ENCODE measurements at regions not wholly inside any gene's neighbourhood (a gene's known extent, or its start where the extent isn't known, plus 50 kb on each side); places are given as distances from the start of the nearest gene placed in this dataset.

GRCh38 chr9:29389421-29389820 is 1816.1 kb upstream of the C9orf72 start:
- no peak for DNase-seq
- peaks cover 3% of the 10 kb centered on the region for H3K36me3 Mint-ChIP-seq (ENCODE audit: unreplicated experiment)

GRCh38 chr9:29390859-29391258 is 1817.6 kb upstream of the C9orf72 start:
- no peak overlapping the region for H3K4me3 Mint-ChIP-seq (ENCODE audit: unreplicated experiment)
- H3K27me3 Mint-ChIP-seq (ENCODE audit: unreplicated experiment) = no peaks in the 10 kb centered on the region
- H3K9me3 Mint-ChIP-seq (ENCODE audit: unreplicated experiment) = no peaks in the 10 kb centered on the region
- H3K27ac Mint-ChIP-seq (ENCODE audit: unreplicated experiment) = no peak overlapping the region
- H3K4me1 Mint-ChIP-seq (ENCODE audit: low read depth, unreplicated experiment) = no peaks in the 10 kb centered on the region
- H3K36me3 Mint-ChIP-seq (ENCODE audit: unreplicated experiment) = no peaks in the 10 kb centered on the region
- DNase-seq = no peak
- TF ChIP-seq, protein P1, sequence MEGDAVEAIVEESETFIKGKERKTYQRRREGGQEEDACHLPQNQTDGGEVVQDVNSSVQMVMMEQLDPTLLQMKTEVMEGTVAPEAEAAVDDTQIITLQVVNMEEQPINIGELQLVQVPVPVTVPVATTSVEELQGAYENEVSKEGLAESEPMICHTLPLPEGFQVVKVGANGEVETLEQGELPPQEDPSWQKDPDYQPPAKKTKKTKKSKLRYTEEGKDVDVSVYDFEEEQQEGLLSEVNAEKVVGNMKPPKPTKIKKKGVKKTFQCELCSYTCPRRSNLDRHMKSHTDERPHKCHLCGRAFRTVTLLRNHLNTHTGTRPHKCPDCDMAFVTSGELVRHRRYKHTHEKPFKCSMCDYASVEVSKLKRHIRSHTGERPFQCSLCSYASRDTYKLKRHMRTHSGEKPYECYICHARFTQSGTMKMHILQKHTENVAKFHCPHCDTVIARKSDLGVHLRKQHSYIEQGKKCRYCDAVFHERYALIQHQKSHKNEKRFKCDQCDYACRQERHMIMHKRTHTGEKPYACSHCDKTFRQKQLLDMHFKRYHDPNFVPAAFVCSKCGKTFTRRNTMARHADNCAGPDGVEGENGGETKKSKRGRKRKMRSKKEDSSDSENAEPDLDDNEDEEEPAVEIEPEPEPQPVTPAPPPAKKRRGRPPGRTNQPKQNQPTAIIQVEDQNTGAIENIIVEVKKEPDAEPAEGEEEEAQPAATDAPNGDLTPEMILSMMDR (IDR thresholded peaks at IDR 0.05; ENCODE audit: partially characterized antibody, unreplicated experiment) = no peak

More at GRCh38 chr9:29389421-29389820, 1816.1 kb upstream of the C9orf72 start:
- Mint-ChIP-seq H3K4me3 (ENCODE audit: unreplicated experiment) (no peak overlapping the region), H3K4me1 (ENCODE audit: low read depth, unreplicated experiment) (no peaks in the 10 kb centered on the region), H3K9me3 (ENCODE audit: unreplicated experiment) (no peaks in the 10 kb centered on the region), H3K27ac (ENCODE audit: unreplicated experiment) (no peak overlapping the region), H3K27me3 (ENCODE audit: unreplicated experiment) (no peaks in the 10 kb centered on the region)
- TF ChIP-seq, protein P1 (IDR thresholded peaks at IDR 0.05; ENCODE audit: partially characterized antibody, unreplicated experiment) = no peak

- H3K9me3 Mint-ChIP-seq (ENCODE audit: unreplicated experiment) = no peaks in the 10 kb centered on the region
- H3K27ac Mint-ChIP-seq (ENCODE audit: unreplicated experiment) = no peak overlapping the region
- H3K4me3 Mint-ChIP-seq (ENCODE audit: unreplicated experiment) = no peak overlapping the region
- no peak for DNase-seq
- H3K36me3 Mint-ChIP-seq (ENCODE audit: unreplicated experiment) = no peaks in the 10 kb centered on the region
- no peaks in the 10 kb centered on the region for H3K4me1 Mint-ChIP-seq (ENCODE audit: low read depth, unreplicated experiment)
- H3K27me3 Mint-ChIP-seq (ENCODE audit: unreplicated experiment) = no peaks in the 10 kb centered on the region
- TF ChIP-seq, protein P1 (IDR thresholded peaks at IDR 0.05; ENCODE audit: partially characterized antibody, unreplicated experiment) = no peak
These were observed 1819.8 kb upstream of the C9orf72 start for GRCh38 chr9:29393064-29393463.

- DNase-seq = no peak
- Mint-ChIP-seq H3K4me3 (ENCODE audit: unreplicated experiment) (no peak overlapping the region), H3K4me1 (ENCODE audit: low read depth, unreplicated experiment) (no peaks in the 10 kb centered on the region), H3K36me3 (ENCODE audit: unreplicated experiment) (no peaks in the 10 kb centered on the region), H3K27me3 (ENCODE audit: unreplicated experiment) (no peaks in the 10 kb centered on the region), H3K27ac (ENCODE audit: unreplicated experiment) (no peak overlapping the region), H3K9me3 (ENCODE audit: unreplicated experiment) (no peaks in the 10 kb centered on the region)
- TF ChIP-seq, protein P1 (IDR thresholded peaks at IDR 0.05; ENCODE audit: partially characterized antibody, unreplicated experiment) = no peak
These were observed 1821.6 kb upstream of the C9orf72 start for GRCh38 chr9:29394855-29395254.

GRCh38 chr9:29397148-29397547 is 1823.9 kb upstream of the C9orf72 start:
- H3K9me3 Mint-ChIP-seq (ENCODE audit: unreplicated experiment) = no peaks in the 10 kb centered on the region
- TF ChIP-seq, protein P1 (IDR thresholded peaks at IDR 0.05; ENCODE audit: partially characterized antibody, unreplicated experiment) = no peak

More at GRCh38 chr9:29397148-29397547, 1823.9 kb upstream of the C9orf72 start:
- Mint-ChIP-seq H3K36me3 (ENCODE audit: unreplicated experiment) (no peaks in the 10 kb centered on the region), H3K27me3 (ENCODE audit: unreplicated experiment) (no peaks in the 10 kb centered on the region), H3K27ac (ENCODE audit: unreplicated experiment) (no peak overlapping the region), H3K4me1 (ENCODE audit: low read depth, unreplicated experiment) (no peaks in the 10 kb centered on the region), H3K4me3 (ENCODE audit: unreplicated experiment) (no peak overlapping the region)
- DNase-seq = no peak
